ENCODE measurements at regions not wholly inside any gene's neighbourhood (a gene's known extent, or its start where the extent isn't known, plus 50 kb on each side); places are given as distances from the start of the nearest gene placed in this dataset.

DNA sequence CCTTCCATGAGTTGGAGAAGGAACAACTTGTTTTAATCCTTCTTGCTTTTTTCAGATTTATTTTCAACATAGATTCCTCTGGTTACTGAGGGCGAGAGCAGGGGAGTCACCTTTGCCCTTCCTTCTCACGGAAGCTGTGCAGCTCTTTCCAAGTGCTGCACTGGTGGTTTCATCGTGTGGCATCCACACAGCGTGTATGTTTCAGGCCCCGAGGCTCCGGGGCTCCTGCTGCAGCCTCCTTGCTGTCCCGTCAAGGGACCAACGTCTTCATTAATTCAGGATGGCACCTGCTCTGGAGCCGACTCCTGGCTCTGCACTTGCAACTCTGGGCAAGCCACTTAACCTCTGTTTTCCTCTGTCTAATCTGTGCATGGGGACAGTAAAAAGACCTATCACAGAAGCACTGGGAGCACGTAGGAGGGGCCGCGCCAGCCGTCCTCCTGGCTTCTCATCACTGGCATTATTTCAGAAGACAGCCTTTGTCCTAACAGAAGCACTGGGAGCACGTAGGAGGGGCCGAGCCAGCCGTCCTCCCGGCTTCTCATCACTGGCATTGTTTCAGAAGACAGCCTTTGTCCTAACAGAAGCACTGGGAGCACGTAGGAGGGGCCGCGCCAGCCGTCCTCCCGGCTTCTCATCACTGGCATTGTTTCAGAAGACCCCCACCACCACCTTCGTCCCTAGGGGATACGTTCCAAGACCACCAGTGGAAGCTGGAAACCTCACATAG is 117.8 kb upstream of the NKX1-1 start:
- Histone ChIP-seq H3K9ac (ENCODE audit: low read length) (no peak overlapping the region), H3K9me2 (replicated peaks; ENCODE audit: insufficient read depth, low read length) (no peaks in the 10 kb centered on the region), H3K36me3 (ENCODE audit: low read length) (no peaks in the 10 kb centered on the region), H3K9me3 (ENCODE audit: insufficient read depth, low read length) (no peaks in the 10 kb centered on the region), H3K27me3 (ENCODE audit: low read length) (no peaks in the 10 kb centered on the region), H3K27ac (ENCODE audit: low read depth, low read length) (no peak overlapping the region), H3K79me2 (ENCODE audit: insufficient read depth, low read length) (no peaks in the 10 kb centered on the region), H4K20me1 (ENCODE audit: low read depth, low read length) (no peaks in the 10 kb centered on the region), H3K4me3 (ENCODE audit: insufficient read depth, low read length, poor library complexity, severe bottlenecking) (no peak overlapping the region), H2AFZ (ENCODE audit: low read depth, low read length, severe bottlenecking) (no peak overlapping the region), H3K4me2 (ENCODE audit: low read depth, low read length, poor library complexity, severe bottlenecking) (no peak overlapping the region), H3F3A (ENCODE audit: insufficient read depth) (no peaks in the 10 kb centered on the region)
- TF ChIP-seq, protein P1, sequence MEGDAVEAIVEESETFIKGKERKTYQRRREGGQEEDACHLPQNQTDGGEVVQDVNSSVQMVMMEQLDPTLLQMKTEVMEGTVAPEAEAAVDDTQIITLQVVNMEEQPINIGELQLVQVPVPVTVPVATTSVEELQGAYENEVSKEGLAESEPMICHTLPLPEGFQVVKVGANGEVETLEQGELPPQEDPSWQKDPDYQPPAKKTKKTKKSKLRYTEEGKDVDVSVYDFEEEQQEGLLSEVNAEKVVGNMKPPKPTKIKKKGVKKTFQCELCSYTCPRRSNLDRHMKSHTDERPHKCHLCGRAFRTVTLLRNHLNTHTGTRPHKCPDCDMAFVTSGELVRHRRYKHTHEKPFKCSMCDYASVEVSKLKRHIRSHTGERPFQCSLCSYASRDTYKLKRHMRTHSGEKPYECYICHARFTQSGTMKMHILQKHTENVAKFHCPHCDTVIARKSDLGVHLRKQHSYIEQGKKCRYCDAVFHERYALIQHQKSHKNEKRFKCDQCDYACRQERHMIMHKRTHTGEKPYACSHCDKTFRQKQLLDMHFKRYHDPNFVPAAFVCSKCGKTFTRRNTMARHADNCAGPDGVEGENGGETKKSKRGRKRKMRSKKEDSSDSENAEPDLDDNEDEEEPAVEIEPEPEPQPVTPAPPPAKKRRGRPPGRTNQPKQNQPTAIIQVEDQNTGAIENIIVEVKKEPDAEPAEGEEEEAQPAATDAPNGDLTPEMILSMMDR (IDR thresholded peaks at IDR 0.05; ENCODE audit: insufficient read depth, low read length, poor library complexity, severe bottlenecking), result no peak
- TF ChIP-seq EZH2phosphoT487 (conservative IDR thresholded peaks at IDR 0.05; ENCODE audit: low read length), result no peak

DNA sequence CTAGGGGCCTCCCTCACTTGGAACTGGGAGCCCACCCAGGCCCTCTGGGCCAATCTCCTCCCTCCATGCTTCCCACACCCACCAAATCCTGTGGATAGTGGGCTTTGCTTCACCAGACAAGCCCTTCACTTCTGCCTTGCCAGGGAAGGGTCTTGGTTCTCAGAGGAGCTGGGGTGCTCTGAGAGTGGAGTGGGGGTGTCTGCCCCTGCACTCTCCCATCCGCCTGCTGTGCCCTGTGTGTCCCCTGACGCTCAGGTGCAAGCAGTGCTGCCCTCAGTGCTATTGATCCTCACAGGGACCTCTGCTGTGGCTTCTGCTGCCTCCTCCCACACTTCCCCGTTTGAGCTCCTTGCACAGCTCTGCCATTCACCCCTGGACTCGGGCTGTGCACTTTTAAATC is 117.3 kb upstream of the NKX1-1 start:
- Histone ChIP-seq H4K20me1 (ENCODE audit: low read depth, low read length) (no peaks in the 10 kb centered on the region), H3K79me2 (ENCODE audit: insufficient read depth, low read length) (no peaks in the 10 kb centered on the region), H3K27me3 (ENCODE audit: low read length) (no peaks in the 10 kb centered on the region), H3K27ac (ENCODE audit: low read depth, low read length) (no peak overlapping the region), H3K9me3 (ENCODE audit: insufficient read depth, low read length) (no peaks in the 10 kb centered on the region), H3K36me3 (ENCODE audit: low read length) (no peaks in the 10 kb centered on the region), H3K4me3 (ENCODE audit: insufficient read depth, low read length, poor library complexity, severe bottlenecking) (no peak overlapping the region), H3K9me2 (replicated peaks; ENCODE audit: insufficient read depth, low read length) (no peaks in the 10 kb centered on the region), H3K9ac (ENCODE audit: low read length) (no peak overlapping the region), H3K4me2 (ENCODE audit: low read depth, low read length, poor library complexity, severe bottlenecking) (no peak overlapping the region), H3F3A (ENCODE audit: insufficient read depth) (no peaks in the 10 kb centered on the region), H2AFZ (ENCODE audit: low read depth, low read length, severe bottlenecking) (no peak overlapping the region)
- TF ChIP-seq, protein P1 (IDR thresholded peaks at IDR 0.05; ENCODE audit: insufficient read depth, low read length, poor library complexity, severe bottlenecking), result no peak
- TF ChIP-seq EZH2phosphoT487 (conservative IDR thresholded peaks at IDR 0.05; ENCODE audit: low read length), result no peak

DNA sequence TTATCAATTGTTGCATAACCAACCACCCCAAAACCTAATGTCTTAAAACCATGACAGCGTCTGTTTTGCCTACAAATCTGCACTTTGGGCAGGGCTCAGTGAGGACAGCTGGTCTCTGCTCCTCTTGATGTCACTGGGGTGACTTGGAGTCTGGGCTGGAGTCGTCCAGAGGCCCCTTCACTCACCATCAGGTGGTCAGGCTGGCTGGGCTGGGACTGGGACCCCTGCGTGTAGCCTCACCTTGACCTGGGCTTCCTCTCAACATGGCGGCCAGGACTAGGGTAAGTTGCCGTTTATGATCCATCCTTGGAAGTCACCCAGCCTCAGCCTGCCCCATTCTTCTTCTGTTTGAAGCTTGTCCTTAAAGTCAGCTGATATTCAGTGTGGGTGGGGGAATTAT is 116.8 kb upstream of the NKX1-1 start:
- H3K4me3 ChIP-seq (ENCODE audit: insufficient read depth, low read length, poor library complexity, severe bottlenecking), result no peak overlapping the region
- H3K27me3 ChIP-seq (ENCODE audit: low read length), result no peaks in the 10 kb centered on the region
- H3K4me2 ChIP-seq (ENCODE audit: low read depth, low read length, poor library complexity, severe bottlenecking), result no peak overlapping the region
- no peaks in the 10 kb centered on the region for H3K9me2 ChIP-seq (replicated peaks; ENCODE audit: insufficient read depth, low read length)
- H4K20me1 ChIP-seq (ENCODE audit: low read depth, low read length), result no peaks in the 10 kb centered on the region
- TF ChIP-seq, protein P1 (IDR thresholded peaks at IDR 0.05; ENCODE audit: insufficient read depth, low read length, poor library complexity, severe bottlenecking), result no peak
- TF ChIP-seq EZH2phosphoT487 (conservative IDR thresholded peaks at IDR 0.05; ENCODE audit: low read length), result no peak
- no peak overlapping the region for H3K9ac ChIP-seq (ENCODE audit: low read length)
- H3K36me3 ChIP-seq (ENCODE audit: low read length), result no peaks in the 10 kb centered on the region
- H3F3A ChIP-seq (ENCODE audit: insufficient read depth), result no peaks in the 10 kb centered on the region
- H3K9me3 ChIP-seq (ENCODE audit: insufficient read depth, low read length), result no peaks in the 10 kb centered on the region
- H3K79me2 ChIP-seq (ENCODE audit: insufficient read depth, low read length), result no peaks in the 10 kb centered on the region
- no peak overlapping the region for H3K27ac ChIP-seq (ENCODE audit: low read depth, low read length)
- no peak overlapping the region for H2AFZ ChIP-seq (ENCODE audit: low read depth, low read length, severe bottlenecking)
